Kidney (tissue), 13 donors: ENCODE measurements at regions not wholly inside any gene's neighbourhood (a gene's known extent, or its start where the extent isn't known, plus 50 kb on each side); places are given as distances from the start of the nearest gene placed in this dataset.
"Not testable (repeated sequence)": the region's sequence is repeated elsewhere in the genome, so short reads cannot be mapped to it uniquely, and the experiment has no call there.

ENCODE experiments used
- DNase-seq, 5 donors: peaks; one replicate each; pipeline ENCODE4 v3.0.0-alpha.2; 2013 to 2020
- FAIRE-seq: peaks from 2 replicates; lab custom pipeline; 2012; peaks lifted over from hg19 to GRCh38; lab: Jason Lieb, UNC
- H3K27ac ChIP-seq, 2 donors: one replicate each; pipeline ENCODE4 v1.7.0; 2013; ENCODE audit warnings: low read depth in 2 of 2, low read length in 2 of 2, inconsistent platforms in 1 of 2
- H3K27me3 ChIP-seq: one replicate; pipeline ENCODE4 v1.7.1; 2013; ENCODE audit warnings: low read length, inconsistent platforms; ENCODE audit not compliant: control insufficient read depth, insufficient read depth
- H3K36me3 ChIP-seq, 3 donors: one replicate each; pipeline versions ENCODE4 v1.7.0 to v1.7.1; 2013; ENCODE audit warnings: low read length in 3 of 3, control low read depth in 1 of 3, inconsistent platforms in 1 of 3; ENCODE audit not compliant: insufficient read depth in 3 of 3, control insufficient read depth in 2 of 3
- H3K4me1 ChIP-seq, 3 donors: one replicate each; pipeline versions ENCODE4 v1.7.0 to v1.7.1; 2013; ENCODE audit warnings: low read length in 3 of 3, inconsistent platforms in 1 of 3, low read depth in 1 of 3; ENCODE audit not compliant: control insufficient read depth in 2 of 3, insufficient read depth in 2 of 3
- H3K4me3 ChIP-seq, 3 donors: one replicate each; pipeline versions ENCODE4 v1.7.0 to v1.8.1; 2013; ENCODE audit warnings: low read length in 3 of 3, control low read depth in 1 of 3, inconsistent platforms in 1 of 3
- H3K9ac ChIP-seq, 3 donors: one replicate each; pipeline versions ENCODE4 v1.7.0 to v1.7.1; 2013; ENCODE audit warnings: low read length in 3 of 3, control low read depth in 1 of 3, inconsistent platforms in 1 of 3
- H3K9me3 ChIP-seq, 3 donors: one replicate each; pipeline versions ENCODE4 v1.7.0 to v1.7.1; 2013; ENCODE audit warnings: low read length in 3 of 3, control low read depth in 1 of 3, inconsistent platforms in 1 of 3; ENCODE audit not compliant: control insufficient read depth in 2 of 3, insufficient read depth in 1 of 3
- CTCF ChIP-seq: IDR thresholded peaks from 3 replicates; pipeline ENCODE4 v1.5.1; 2012; ENCODE audit warnings: mild to moderate bottlenecking, moderate library complexity, borderline replicate concordance; ENCODE audit not compliant: insufficient read depth; ENCODE audit errors: extremely low read depth
- intact Hi-C: fragments of 100-400 bp; cut with DNase I; formaldehyde crosslinking; loops from one replicate; pipeline ENCODE4 v1.11.1; 2022
- donor health status: control.
- donor health status: control.
- donor health status: control.
- donor health status: control.
- donor health status: control.
- donor health status: DM: yes; HTN: yes; CAD: no.
- donor health status: Normal renal cell carcinoma (clear cell type).

GRCh38 chr2:97355176-97355575 is 234.5 kb downstream of the ANKRD36B start:
- Histone ChIP-seq H3K4me3 (no peak overlapping the region), H3K27ac (no peak overlapping the region), H3K27me3 (no peaks in the 10 kb centered on the region), H3K4me1 (no peaks in the 10 kb centered on the region), H3K36me3 (no peaks in the 10 kb centered on the region), H3K9ac (no peak overlapping the region), H3K9me3 (no peaks in the 10 kb centered on the region)
- no peak for TF ChIP-seq CTCF
- intact Hi-C loops: no loop called here
- DNase-seq (no peak), FAIRE-seq (no peak)

- no peak for TF ChIP-seq CTCF
- no peaks in the 10 kb centered on the region for H3K4me1 ChIP-seq
- FAIRE-seq (no peak), DNase-seq (no peak)
- no peaks in the 10 kb centered on the region for H3K36me3 ChIP-seq
- intact Hi-C loops: no loop called here
- no peaks in the 10 kb centered on the region for H3K9me3 ChIP-seq
- no peak overlapping the region for H3K27ac ChIP-seq
- no peaks in the 10 kb centered on the region for H3K27me3 ChIP-seq
- H3K9ac ChIP-seq: no peak overlapping the region
- no peak overlapping the region for H3K4me3 ChIP-seq
Measured at GRCh38 chr2:97354576-97354975, 235.1 kb downstream of the ANKRD36B start.

GRCh38 chr2:97348841-97349240 is 235.9 kb downstream of the ANKRD36 start:
- Histone ChIP-seq H3K4me1 (no peaks in the 10 kb centered on the region), H3K36me3 (no peaks in the 10 kb centered on the region), H3K27me3 (no peaks in the 10 kb centered on the region), H3K9ac (no peak overlapping the region), H3K27ac (no peak overlapping the region), H3K4me3 (no peak overlapping the region), H3K9me3 (no peaks in the 10 kb centered on the region)
- intact Hi-C loops: no loop called here
- no peak for DNase-seq
- FAIRE-seq: no peak
- TF ChIP-seq CTCF: no peak

- H3K4me3 ChIP-seq: no peak overlapping the region
- H3K27me3 ChIP-seq: no peaks in the 10 kb centered on the region
- no peaks in the 10 kb centered on the region for H3K36me3 ChIP-seq
- intact Hi-C loops: no loop called here
- H3K9me3 ChIP-seq: no peaks in the 10 kb centered on the region
- H3K9ac ChIP-seq: no peak overlapping the region
- H3K27ac ChIP-seq: no peak overlapping the region
- TF ChIP-seq CTCF: no peak
- DNase-seq: peak in 1 of 5 donors; percentile 47
- no peak for FAIRE-seq
- H3K4me1 ChIP-seq: no peaks in the 10 kb centered on the region
Measured at GRCh38 chr2:97348265-97348664, 235.3 kb downstream of the ANKRD36 start.

GRCh38 chr2:97344937-97345336 is 232.0 kb downstream of the ANKRD36 start:
- H3K9ac ChIP-seq, H3K27me3 ChIP-seq, intact Hi-C loops, H3K9me3 ChIP-seq, H3K4me3 ChIP-seq, H3K36me3 ChIP-seq, H3K4me1 ChIP-seq, DNase-seq, FAIRE-seq, H3K27ac ChIP-seq: not testable (repeated sequence)

- H3K9ac ChIP-seq, DNase-seq, H3K4me3 ChIP-seq, H3K4me1 ChIP-seq, H3K27ac ChIP-seq, H3K9me3 ChIP-seq, H3K36me3 ChIP-seq, intact Hi-C loops, H3K27me3 ChIP-seq, FAIRE-seq: not testable (repeated sequence)
Measured at GRCh38 chr2:97333674-97334073, 220.7 kb downstream of the ANKRD36 start.
